Activated CD4-positive, alpha-beta memory T cell treated with anti-CD3 and anti-CD28 coated beads, Interleukin-2, amount 10 ng/mL, durations not matched to agents 7 days and 5 days (primary cell): ENCODE measurements at regions not wholly inside any gene's neighbourhood (a gene's known extent, or its start where the extent isn't known, plus 50 kb on each side); places are given as distances from the start of the nearest gene placed in this dataset.
"Not testable (repeated sequence)": the region's sequence is repeated elsewhere in the genome, so short reads cannot be mapped to it uniquely, and the experiment has no call there.

Experiments used
- CTCF ChIA-PET: fragments of 350-600 bp; sonication (Branson Sonifier 250); formaldehyde crosslinking; loops from one replicate; lab custom pipeline; 2021; ENCODE audit warnings: antibody characterized with exemption, inconsistent platforms; lab: Charles Lee
- POLR2A ChIA-PET: fragments of 350-600 bp; sonication (Branson Sonifier 250); formaldehyde crosslinking; loops from one replicate; lab custom pipeline; 2021; ENCODE audit warnings: antibody characterized with exemption; lab: Charles Lee
- DNase-seq: peaks from one replicate; pipeline ENCODE4 v3.0.0-alpha.2; 2020
- H3K27ac Mint-ChIP-seq: one replicate; pipeline ENCODE4 v1.8.0; 2021; ENCODE audit warnings: mild to moderate bottlenecking, mixed read lengths
- H3K27me3 Mint-ChIP-seq: one replicate; pipeline ENCODE4 v1.8.0; 2021; ENCODE audit warnings: mixed read lengths
- H3K36me3 Mint-ChIP-seq: one replicate; pipeline ENCODE4 v1.8.0; 2021; ENCODE audit warnings: low read depth, mixed read lengths
- H3K4me1 Mint-ChIP-seq: one replicate; pipeline ENCODE4 v1.8.0; 2021; ENCODE audit warnings: mixed read lengths
- H3K4me3 Mint-ChIP-seq: one replicate; pipeline ENCODE4 v1.8.0; 2021; ENCODE audit warnings: mild to moderate bottlenecking, mixed read lengths
- H3K9me3 Mint-ChIP-seq: one replicate; pipeline ENCODE4 v1.8.0; 2021; ENCODE audit warnings: mixed read lengths

- H3K36me3 Mint-ChIP-seq, H3K27me3 Mint-ChIP-seq, DNase-seq, H3K4me1 Mint-ChIP-seq, H3K9me3 Mint-ChIP-seq, H3K4me3 Mint-ChIP-seq, H3K27ac Mint-ChIP-seq, POLR2A ChIA-PET, CTCF ChIA-PET: not testable (repeated sequence)
These were observed 218.0 kb upstream of the C1QTNF3 start for GRCh38 chr5:34261020-34261419.

GRCh38 chr5:34266151-34266550 lies 223.1 kb upstream of the C1QTNF3 start:
- H3K27ac Mint-ChIP-seq, H3K4me3 Mint-ChIP-seq, CTCF ChIA-PET, H3K27me3 Mint-ChIP-seq, H3K36me3 Mint-ChIP-seq, POLR2A ChIA-PET, H3K9me3 Mint-ChIP-seq, DNase-seq, H3K4me1 Mint-ChIP-seq: not testable (repeated sequence)

DNA sequence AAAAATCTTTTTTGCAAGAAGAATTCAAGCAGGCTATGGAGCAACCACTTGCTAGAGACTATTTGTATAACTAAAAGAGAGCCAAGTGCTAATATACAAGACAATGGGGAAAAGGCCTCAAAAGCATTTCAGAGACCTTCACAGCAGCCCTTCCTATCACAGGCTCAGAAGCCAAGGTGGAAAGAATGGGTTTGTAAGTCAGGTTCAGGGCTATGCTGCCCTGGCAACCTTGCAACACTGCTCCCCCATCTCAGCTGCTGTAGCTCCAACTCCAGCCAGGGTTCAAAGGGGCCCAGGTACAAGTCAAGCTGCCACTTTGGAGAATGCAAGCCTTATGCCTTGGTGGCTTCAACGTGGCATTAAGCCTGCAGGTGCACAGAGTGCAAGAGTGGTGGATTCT lies 253.7 kb upstream of the C1QTNF3 start:
- H3K27ac Mint-ChIP-seq, H3K27me3 Mint-ChIP-seq, H3K4me1 Mint-ChIP-seq, H3K4me3 Mint-ChIP-seq, H3K9me3 Mint-ChIP-seq, CTCF ChIA-PET, H3K36me3 Mint-ChIP-seq, POLR2A ChIA-PET, DNase-seq: not testable (repeated sequence)

GRCh38 chr5:34329201-34329600 lies 286.2 kb upstream of the C1QTNF3 start:
- POLR2A ChIA-PET, CTCF ChIA-PET, H3K36me3 Mint-ChIP-seq, H3K27ac Mint-ChIP-seq, DNase-seq, H3K4me1 Mint-ChIP-seq, H3K27me3 Mint-ChIP-seq, H3K4me3 Mint-ChIP-seq, H3K9me3 Mint-ChIP-seq: not testable (repeated sequence)

DNA sequence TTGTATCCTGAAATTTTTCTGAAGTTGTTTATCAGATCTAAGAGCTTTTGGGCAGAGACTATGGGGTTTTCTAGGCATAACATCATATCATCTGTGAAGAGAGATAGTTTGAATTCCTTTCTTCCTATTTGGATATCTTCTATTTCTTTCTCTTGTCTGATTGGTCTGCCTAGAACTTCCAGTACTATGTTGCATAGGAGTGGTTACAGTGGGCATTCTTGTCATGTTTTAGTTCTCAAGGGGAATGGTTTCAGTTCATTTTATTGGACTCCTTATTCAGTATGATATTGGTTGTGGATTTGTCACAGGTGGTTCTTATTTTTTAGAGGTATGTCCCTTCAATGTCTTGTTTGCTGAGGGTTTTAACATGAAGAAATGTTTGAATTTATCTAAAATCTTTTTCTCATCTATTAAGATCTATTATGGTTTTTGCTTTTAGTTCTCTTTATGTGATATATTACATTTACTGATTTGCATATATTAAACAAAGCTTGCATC lies 286.6 kb upstream of the C1QTNF3 start:
- H3K4me1 Mint-ChIP-seq, DNase-seq, H3K9me3 Mint-ChIP-seq, H3K27ac Mint-ChIP-seq, H3K4me3 Mint-ChIP-seq, H3K36me3 Mint-ChIP-seq, H3K27me3 Mint-ChIP-seq, POLR2A ChIA-PET, CTCF ChIA-PET: not testable (repeated sequence)

DNA sequence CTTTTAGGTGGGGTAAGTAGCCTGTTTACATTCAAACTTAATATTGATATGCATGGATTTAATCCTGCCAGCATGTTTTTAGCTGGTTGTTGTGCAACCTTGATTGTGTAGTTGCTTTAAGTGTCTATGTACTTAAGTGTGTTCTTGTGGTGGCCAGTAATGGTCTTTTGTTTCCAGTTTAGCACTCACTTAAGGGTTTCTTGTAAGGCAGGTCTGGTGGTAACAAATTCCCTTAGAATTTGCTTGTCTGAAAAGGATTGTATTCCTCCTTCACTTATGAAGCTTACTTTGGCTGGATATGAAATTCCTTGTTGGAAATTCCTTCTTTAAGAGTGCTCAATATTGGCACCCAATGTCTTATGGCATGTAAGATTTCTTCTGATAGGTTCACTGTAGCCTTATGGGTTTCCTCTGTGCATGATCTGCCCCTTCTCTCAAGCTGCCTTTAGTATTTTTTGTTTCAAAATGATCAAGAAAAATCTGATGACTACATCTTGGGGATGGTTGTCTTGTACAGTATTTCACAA lies 289.0 kb upstream of the C1QTNF3 start:
- H3K4me1 Mint-ChIP-seq, H3K27ac Mint-ChIP-seq, H3K9me3 Mint-ChIP-seq, POLR2A ChIA-PET, H3K4me3 Mint-ChIP-seq, H3K36me3 Mint-ChIP-seq, H3K27me3 Mint-ChIP-seq, CTCF ChIA-PET, DNase-seq: not testable (repeated sequence)

GRCh38 chr5:34339408-34340001 lies 296.5 kb upstream of the C1QTNF3 start:
- H3K9me3 Mint-ChIP-seq, H3K27ac Mint-ChIP-seq, H3K27me3 Mint-ChIP-seq, DNase-seq, POLR2A ChIA-PET, H3K4me1 Mint-ChIP-seq, H3K4me3 Mint-ChIP-seq, H3K36me3 Mint-ChIP-seq, CTCF ChIA-PET: not testable (repeated sequence)

- H3K36me3 Mint-ChIP-seq, H3K27ac Mint-ChIP-seq, H3K4me1 Mint-ChIP-seq, DNase-seq, POLR2A ChIA-PET, H3K27me3 Mint-ChIP-seq, H3K4me3 Mint-ChIP-seq, CTCF ChIA-PET, H3K9me3 Mint-ChIP-seq: not testable (repeated sequence)
These were observed 301.7 kb upstream of the RAI14 start for GRCh38 chr5:34354440-34354839.

GRCh38 chr5:34371417-34371816 lies 284.7 kb upstream of the RAI14 start:
- H3K9me3 Mint-ChIP-seq, H3K27me3 Mint-ChIP-seq, H3K27ac Mint-ChIP-seq, H3K4me1 Mint-ChIP-seq, H3K4me3 Mint-ChIP-seq, DNase-seq, H3K36me3 Mint-ChIP-seq, CTCF ChIA-PET, POLR2A ChIA-PET: not testable (repeated sequence)

GRCh38 chr5:34371817-34372216 lies 284.3 kb upstream of the RAI14 start:
- CTCF ChIA-PET, H3K36me3 Mint-ChIP-seq, H3K27ac Mint-ChIP-seq, H3K9me3 Mint-ChIP-seq, H3K4me3 Mint-ChIP-seq, H3K4me1 Mint-ChIP-seq, DNase-seq, H3K27me3 Mint-ChIP-seq, POLR2A ChIA-PET: not testable (repeated sequence)

DNA sequence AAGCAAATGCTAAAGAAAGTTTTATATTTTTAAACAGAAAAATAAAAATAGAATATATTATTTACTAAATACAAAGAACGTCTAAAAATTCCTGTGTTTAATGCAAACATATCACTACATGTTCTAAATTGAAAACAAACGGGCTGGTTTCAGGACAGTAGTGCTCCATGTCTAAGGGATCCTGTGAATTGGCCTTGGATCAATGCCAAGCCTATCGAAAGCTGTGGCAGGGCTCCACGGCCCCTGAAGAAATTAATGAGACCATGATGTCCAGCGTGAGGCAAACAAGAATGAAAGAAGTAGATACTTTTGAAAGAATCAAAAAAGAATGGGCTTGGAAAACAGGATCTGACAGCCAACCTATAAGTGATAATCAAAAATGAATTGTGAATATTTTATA lies 283.4 kb upstream of the RAI14 start:
- H3K27me3 Mint-ChIP-seq, H3K36me3 Mint-ChIP-seq, DNase-seq, H3K9me3 Mint-ChIP-seq, CTCF ChIA-PET, H3K27ac Mint-ChIP-seq, H3K4me1 Mint-ChIP-seq, POLR2A ChIA-PET, H3K4me3 Mint-ChIP-seq: not testable (repeated sequence)

- H3K4me3 Mint-ChIP-seq, POLR2A ChIA-PET, CTCF ChIA-PET, H3K27me3 Mint-ChIP-seq, H3K9me3 Mint-ChIP-seq, DNase-seq, H3K27ac Mint-ChIP-seq, H3K36me3 Mint-ChIP-seq, H3K4me1 Mint-ChIP-seq: not testable (repeated sequence)
These were observed 278.5 kb upstream of the RAI14 start for GRCh38 chr5:34377651-34378050.

DNA sequence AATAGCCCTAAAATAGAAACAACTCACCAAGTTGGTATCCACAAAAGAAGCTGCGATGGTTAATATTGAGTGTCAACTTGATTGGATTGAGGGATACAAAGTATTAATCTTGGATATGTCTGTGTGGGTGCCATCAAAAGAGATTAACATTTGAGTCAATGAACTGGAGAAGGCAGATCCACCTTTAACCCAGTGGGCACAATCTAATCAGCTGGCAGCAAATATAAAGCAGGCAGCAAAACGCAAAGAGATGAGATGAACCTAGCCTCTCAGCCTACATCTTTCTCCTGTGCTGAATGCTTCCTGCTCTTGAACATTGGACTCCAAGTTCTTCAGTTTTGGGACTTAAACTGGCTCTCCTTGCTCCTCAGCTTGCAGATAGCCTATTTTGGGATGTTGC lies 277.6 kb upstream of the RAI14 start:
- H3K4me1 Mint-ChIP-seq, H3K27me3 Mint-ChIP-seq, H3K36me3 Mint-ChIP-seq, DNase-seq, H3K27ac Mint-ChIP-seq, H3K9me3 Mint-ChIP-seq, CTCF ChIA-PET, POLR2A ChIA-PET, H3K4me3 Mint-ChIP-seq: not testable (repeated sequence)

GRCh38 chr5:34388754-34389153 lies 267.4 kb upstream of the RAI14 start:
- H3K9me3 Mint-ChIP-seq, H3K4me3 Mint-ChIP-seq, DNase-seq, CTCF ChIA-PET, H3K36me3 Mint-ChIP-seq, H3K27ac Mint-ChIP-seq, POLR2A ChIA-PET, H3K4me1 Mint-ChIP-seq, H3K27me3 Mint-ChIP-seq: not testable (repeated sequence)
